ENCODE measurements at regions not wholly inside any gene's neighbourhood (a gene's known extent, or its start where the extent isn't known, plus 50 kb on each side); places are given as distances from the start of the nearest gene placed in this dataset.
"Not testable (repeated sequence)": the region's sequence is repeated elsewhere in the genome, so short reads cannot be mapped to it uniquely, and the experiment has no call there.

DNA sequence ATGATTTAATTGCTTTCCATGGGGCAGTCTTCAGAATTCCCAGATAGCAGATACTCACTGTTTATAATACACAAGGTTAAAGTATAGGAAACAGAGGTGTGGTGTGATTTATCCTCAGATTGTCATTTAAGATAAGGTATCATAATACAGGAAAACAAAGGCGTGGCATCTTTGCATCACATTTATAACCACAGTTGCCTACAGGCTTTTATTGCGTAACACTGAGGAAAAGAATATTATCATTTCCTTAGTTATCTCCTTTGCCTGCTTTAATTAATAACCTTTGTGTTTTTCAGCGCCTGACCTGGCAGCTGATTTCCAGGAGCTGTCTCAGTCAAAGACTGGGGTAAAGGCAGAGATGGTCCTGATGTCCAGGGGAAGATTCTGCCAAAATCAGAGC is 68.8 kb downstream of the SSX7 start:
- DNase-seq (no peak), ATAC-seq (ENCODE audit: poor library complexity) (no peak)
- intact Hi-C loops (cut with DNase I) = no loop called here

DNA sequence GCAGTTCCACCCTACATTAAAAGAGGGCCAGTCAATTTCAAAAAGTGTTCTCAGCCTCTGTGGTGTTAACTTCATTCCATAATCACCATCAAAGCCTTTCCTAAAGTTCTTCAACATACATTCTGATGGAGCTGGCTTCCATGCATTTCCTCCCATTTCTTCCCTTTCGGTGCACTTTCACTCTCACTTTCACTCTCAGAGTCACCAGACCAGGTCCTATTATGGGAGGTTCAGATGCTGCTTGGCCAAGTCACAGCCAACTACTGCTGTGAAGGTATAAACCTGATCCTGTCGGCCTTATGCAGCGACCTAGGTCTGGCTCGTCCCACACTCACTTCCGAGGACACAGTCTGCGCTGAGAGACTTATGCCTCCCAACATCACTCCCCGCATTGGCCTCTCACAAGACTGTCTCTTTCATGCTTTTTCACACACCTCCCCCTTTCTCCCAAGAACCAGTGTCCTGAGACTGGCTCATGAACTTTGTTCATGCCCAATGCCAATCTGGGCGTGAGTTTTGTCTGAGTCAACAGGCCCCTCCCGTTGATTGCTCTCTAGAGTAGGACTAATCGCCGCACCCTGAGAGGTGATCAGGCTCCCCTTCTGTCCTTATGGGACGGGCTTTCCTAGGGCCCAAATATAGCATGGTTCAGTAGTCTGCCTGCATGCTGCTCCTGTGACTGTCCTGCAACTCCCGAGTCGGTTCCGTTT is 60.8 kb upstream of the XAGE1B start:
- intact Hi-C loops (cut with DNase I) = no loop called here
- DNase-seq (no peak), ATAC-seq (ENCODE audit: poor library complexity) (no peak)

DNA sequence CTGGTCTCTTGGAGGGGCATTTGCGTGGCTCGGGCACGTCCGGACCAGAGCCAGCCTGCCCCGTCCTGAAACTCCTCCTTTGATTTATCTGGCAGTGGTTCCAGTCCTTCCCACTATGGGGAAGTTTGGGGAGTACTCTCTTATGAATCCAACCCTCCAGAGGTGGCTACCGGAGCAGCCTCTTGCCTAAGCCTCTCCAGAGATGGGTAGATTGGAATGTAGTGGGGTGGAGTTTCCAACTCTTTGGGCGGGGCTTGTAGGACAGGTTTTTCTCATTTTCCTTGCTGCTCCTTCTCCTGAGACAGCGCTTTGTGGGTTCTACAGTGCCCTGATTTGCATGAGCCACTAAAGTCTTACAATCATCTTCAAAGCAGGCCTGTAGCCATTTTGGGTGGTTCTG is 60.1 kb upstream of the XAGE1B start:
- ATAC-seq (ENCODE audit: poor library complexity) (no peak), DNase-seq (no peak)
- intact Hi-C loops (cut with DNase I) = no loop called here

DNA sequence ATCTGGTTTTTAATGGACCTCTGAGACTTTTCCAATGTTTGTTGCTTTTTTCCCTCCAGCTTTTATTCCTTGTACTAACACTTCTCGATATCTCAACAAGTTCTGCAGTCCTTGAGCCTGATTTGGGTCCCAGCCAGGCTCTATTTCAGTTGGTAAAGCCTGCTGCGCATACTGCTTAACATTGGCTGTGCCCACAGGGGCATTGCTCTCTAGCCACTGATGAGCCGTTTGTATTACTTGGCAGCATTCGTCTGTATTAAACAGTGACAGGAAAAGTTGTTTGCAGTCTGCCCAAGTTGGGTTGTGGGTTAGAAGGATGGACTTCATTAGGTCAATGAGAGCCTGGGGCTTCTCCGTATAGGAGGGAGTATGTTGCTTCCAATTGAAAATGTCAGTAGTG is 59.6 kb upstream of the XAGE1B start:
- intact Hi-C loops (cut with DNase I) = no loop called here
- ATAC-seq (ENCODE audit: poor library complexity) (no peak), DNase-seq (no peak)

DNA sequence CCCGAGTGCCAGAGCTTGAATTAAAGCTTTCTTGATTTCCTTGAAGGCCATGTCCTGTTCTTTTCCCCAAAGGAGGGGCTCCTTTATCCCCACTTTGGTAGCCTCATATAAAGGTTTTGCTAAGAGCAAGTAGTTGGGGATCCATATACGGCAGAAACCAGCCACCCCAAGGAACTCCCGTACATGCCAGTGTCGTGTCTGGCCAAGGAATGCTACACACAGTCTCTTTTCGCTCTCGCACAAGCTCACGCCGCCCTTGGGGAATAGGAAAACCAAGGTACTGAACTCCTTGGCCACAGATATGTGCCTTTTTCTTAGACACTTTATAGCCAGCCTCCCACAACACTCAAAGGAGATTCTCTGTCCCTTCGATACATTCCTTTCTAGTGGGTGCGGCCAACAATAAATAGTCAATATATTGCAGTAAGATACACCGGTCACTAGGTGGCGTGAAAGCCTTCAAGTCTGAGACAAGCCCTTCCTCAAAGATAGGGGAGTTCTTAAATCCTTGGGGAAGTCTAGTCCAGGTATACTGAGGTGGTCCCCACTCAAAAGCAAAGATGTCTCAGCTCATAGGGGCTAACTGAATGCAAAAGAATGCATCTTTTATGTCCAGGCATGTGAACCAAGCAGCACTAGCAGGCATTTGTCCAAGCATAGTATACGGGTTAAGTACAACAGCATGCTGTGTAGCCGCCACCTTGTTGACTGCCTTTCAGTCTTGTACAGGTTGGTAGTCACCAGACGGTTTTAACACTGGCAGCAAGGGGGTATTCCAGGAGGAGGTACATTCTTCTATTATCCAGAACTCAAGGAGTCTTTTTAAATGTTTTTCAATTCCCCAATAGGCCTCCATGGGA is 57.8 kb upstream of the XAGE1B start:
- ATAC-seq (ENCODE audit: poor library complexity) (peak; percentile 34), DNase-seq (no peak)
- intact Hi-C loops (cut with DNase I) = no loop called here

DNA sequence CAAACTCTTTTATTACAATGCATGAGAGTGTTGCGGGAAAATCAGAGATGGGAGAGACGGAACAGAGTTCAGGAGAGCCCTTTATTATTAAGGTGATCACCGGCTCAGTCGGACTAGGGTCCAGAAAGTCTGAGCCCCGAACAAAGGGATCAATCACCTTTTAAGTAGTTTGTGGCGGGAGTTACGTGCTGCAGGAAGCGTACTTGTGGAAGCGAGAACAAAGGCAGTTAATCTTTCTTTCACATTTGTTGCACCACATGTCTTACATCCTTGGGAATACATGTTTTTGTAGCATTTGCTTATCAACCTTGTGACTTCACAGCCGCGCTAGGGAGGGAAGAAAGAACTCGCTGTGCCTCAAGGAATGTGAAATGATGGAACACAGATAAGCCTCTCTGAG is 51.3 kb upstream of the XAGE1B start:
- intact Hi-C loops (cut with DNase I); DNase-seq; ATAC-seq (ENCODE audit: poor library complexity): not testable (repeated sequence)
